ENCODE measurements at regions not wholly inside any gene's neighbourhood (a gene's known extent, or its start where the extent isn't known, plus 50 kb on each side); places are given as distances from the start of the nearest gene placed in this dataset.

- Histone ChIP-seq H3K79me2 (no peaks in the 10 kb centered on the region), H3K9me3 (ENCODE audit: control insufficient read depth, low read length) (no peaks in the 10 kb centered on the region), H3K27ac (no peak overlapping the region), H3K27me3 (ENCODE audit: control insufficient read depth, insufficient read depth, low read length) (no peaks in the 10 kb centered on the region), H3K36me3 (ENCODE audit: control insufficient read depth, insufficient read depth, low read length) (no peaks in the 10 kb centered on the region), H3K4me1 (no peaks in the 10 kb centered on the region), H3K9ac (no peak overlapping the region), H2AFZ (no peak overlapping the region), H3K4me3 (ENCODE audit: low read depth, low read length) (no peak overlapping the region), H3K4me2 (ENCODE audit: low read length) (no peak overlapping the region)
- no peak for TF ChIP-seq CTCF (IDR thresholded peaks at IDR 0.05)
These were observed 118.9 kb upstream of the CAB39 start for GRCh38 chr2:230593765-230594164.

- no peak overlapping the region for H3K4me2 ChIP-seq (ENCODE audit: low read length)
- no peak overlapping the region for H3K9ac ChIP-seq
- no peaks in the 10 kb centered on the region for H3K27me3 ChIP-seq (ENCODE audit: control insufficient read depth, insufficient read depth, low read length)
- no peaks in the 10 kb centered on the region for H3K9me3 ChIP-seq (ENCODE audit: control insufficient read depth, low read length)
- H3K4me1 ChIP-seq = no peaks in the 10 kb centered on the region
- H3K79me2 ChIP-seq = no peaks in the 10 kb centered on the region
- no peaks in the 10 kb centered on the region for H3K36me3 ChIP-seq (ENCODE audit: control insufficient read depth, insufficient read depth, low read length)
- H3K27ac ChIP-seq = no peak overlapping the region
- H3K4me3 ChIP-seq (ENCODE audit: low read depth, low read length) = no peak overlapping the region
- TF ChIP-seq CTCF (IDR thresholded peaks at IDR 0.05) = no peak
- no peak overlapping the region for H2AFZ ChIP-seq
These were observed 118.3 kb upstream of the CAB39 start for GRCh38 chr2:230594286-230594840.

- no peaks in the 10 kb centered on the region for H3K4me1 ChIP-seq
- no peak overlapping the region for H2AFZ ChIP-seq
- no peak overlapping the region for H3K4me2 ChIP-seq (ENCODE audit: low read length)
- no peak overlapping the region for H3K27ac ChIP-seq
- H3K9me3 ChIP-seq (ENCODE audit: control insufficient read depth, low read length) = no peaks in the 10 kb centered on the region
- no peak overlapping the region for H3K9ac ChIP-seq
- H3K79me2 ChIP-seq = no peaks in the 10 kb centered on the region
- no peak for TF ChIP-seq CTCF (IDR thresholded peaks at IDR 0.05)
- H3K27me3 ChIP-seq (ENCODE audit: control insufficient read depth, insufficient read depth, low read length) = no peaks in the 10 kb centered on the region
- no peak overlapping the region for H3K4me3 ChIP-seq (ENCODE audit: low read depth, low read length)
- no peaks in the 10 kb centered on the region for H3K36me3 ChIP-seq (ENCODE audit: control insufficient read depth, insufficient read depth, low read length)
These were observed 112.8 kb upstream of the CAB39 start for GRCh38 chr2:230599853-230600252.

- Histone ChIP-seq H3K79me2 (no peaks in the 10 kb centered on the region), H3K27me3 (ENCODE audit: control insufficient read depth, insufficient read depth, low read length) (no peaks in the 10 kb centered on the region), H3K4me3 (ENCODE audit: low read depth, low read length) (no peak overlapping the region), H3K9me3 (ENCODE audit: control insufficient read depth, low read length) (no peaks in the 10 kb centered on the region), H2AFZ (no peak overlapping the region), H3K27ac (no peak overlapping the region), H3K4me2 (ENCODE audit: low read length) (no peak overlapping the region), H3K9ac (no peak overlapping the region), H3K36me3 (ENCODE audit: control insufficient read depth, insufficient read depth, low read length) (no peaks in the 10 kb centered on the region), H3K4me1 (no peaks in the 10 kb centered on the region)
- no peak for TF ChIP-seq CTCF (IDR thresholded peaks at IDR 0.05)
These were observed 112.4 kb upstream of the CAB39 start for GRCh38 chr2:230600285-230600684.

- no peak overlapping the region for H3K4me2 ChIP-seq (ENCODE audit: low read length)
- H3K9ac ChIP-seq = no peak overlapping the region
- H3K9me3 ChIP-seq (ENCODE audit: control insufficient read depth, low read length) = no peaks in the 10 kb centered on the region
- no peak overlapping the region for H2AFZ ChIP-seq
- no peak overlapping the region for H3K4me3 ChIP-seq (ENCODE audit: low read depth, low read length)
- H3K27ac ChIP-seq = no peak overlapping the region
- H3K27me3 ChIP-seq (ENCODE audit: control insufficient read depth, insufficient read depth, low read length) = no peaks in the 10 kb centered on the region
- TF ChIP-seq CTCF (IDR thresholded peaks at IDR 0.05) = no peak
- H3K36me3 ChIP-seq (ENCODE audit: control insufficient read depth, insufficient read depth, low read length) = no peaks in the 10 kb centered on the region
- no peaks in the 10 kb centered on the region for H3K4me1 ChIP-seq
- H3K79me2 ChIP-seq = no peaks in the 10 kb centered on the region
These were observed 111.8 kb upstream of the CAB39 start for GRCh38 chr2:230600881-230601280.
